ENCODE measurements at regions not wholly inside any gene's neighbourhood (a gene's known extent, or its start where the extent isn't known, plus 50 kb on each side); places are given as distances from the start of the nearest gene placed in this dataset.

- no peak for TF ChIP-seq CTCF (IDR thresholded peaks at IDR 0.05; ENCODE audit: low read depth, low read length)
- TF ChIP-seq EZH2phosphoT487 (IDR thresholded peaks at IDR 0.05; ENCODE audit: low read depth), result no peak
Measured at GRCh38 chr7:41238851-41239331, 464.0 kb downstream of the INHBA start.

All from OCI-LY3 (cell line).